Caco-2 (cell line): ENCODE measurements at regions not wholly inside any gene's neighbourhood (a gene's known extent, or its start where the extent isn't known, plus 50 kb on each side); places are given as distances from the start of the nearest gene placed in this dataset.

Experiments used
- BruUV-seq: library from RNA; stranded (reverse); fragments of 400-500 nt; replicated peaks from 2 replicates; lab custom pipeline; 2021; lab: Mats Ljungman, UMichigan
- CTCF ChIA-PET: fragments of 300-600 bp; sonication (Branson Sonifier 250); formaldehyde crosslinking; loops from one replicate; lab custom pipeline; 2022; ENCODE audit warnings: antibody characterized with exemption; lab: Charles Lee
- POLR2A ChIA-PET: fragments of 300-600 bp; sonication (Branson Sonifier 250); formaldehyde crosslinking; loops from one replicate; lab custom pipeline; 2022; ENCODE audit warnings: antibody characterized with exemption; lab: Charles Lee
- DNase-seq, 2 experiments: peaks; one replicate each; pipeline versions ENCODE4 v3.0.0 to v3.0.0-alpha.2; 2020 to 2022
- H3K27me3 ChIP-seq: replicated peaks from 2 replicates; pipeline ENCODE4 v1.6.0; 2011; ENCODE audit warnings: low read length; ENCODE audit not compliant: control insufficient read depth, insufficient read depth
- H3K36me3 ChIP-seq: 2 replicates; pipeline ENCODE4 v1.5.1; 2011; ENCODE audit warnings: low read length; ENCODE audit not compliant: control insufficient read depth, insufficient read depth
- H3K4me1 ChIP-seq: fragments of 250-450 bp; sonication (Bioruptor Pico); 2 replicates; pipeline ENCODE4 v1.5.1; 2020; ENCODE audit warnings: mild to moderate bottlenecking
- H3K4me3 ChIP-seq: 2 replicates; pipeline ENCODE4 v1.5.1; 2011; ENCODE audit warnings: low read depth, mild to moderate bottlenecking, control low read depth, low read length
- H3K9me3 ChIP-seq: fragments of 250-450 bp; sonication (Bioruptor Pico); 2 replicates; pipeline ENCODE4 v1.5.1; 2020; ENCODE audit warnings: mild to moderate bottlenecking, moderate library complexity
- H3K27ac Mint-ChIP-seq: one replicate; pipeline ENCODE4 v1.8.0; 2022; ENCODE audit warnings: mixed read lengths; ENCODE audit not compliant: unreplicated experiment
- H3K27me3 Mint-ChIP-seq: one replicate; pipeline ENCODE4 v1.8.0; 2022; ENCODE audit warnings: mixed read lengths; ENCODE audit not compliant: insufficient read depth, unreplicated experiment
- H3K36me3 Mint-ChIP-seq: one replicate; pipeline ENCODE4 v1.8.0; 2022; ENCODE audit warnings: mild to moderate bottlenecking, mixed read lengths; ENCODE audit not compliant: insufficient read depth, unreplicated experiment
- H3K4me1 Mint-ChIP-seq: one replicate; pipeline ENCODE4 v1.8.0; 2022; ENCODE audit warnings: low read depth, mixed read lengths; ENCODE audit not compliant: unreplicated experiment
- H3K4me3 Mint-ChIP-seq: one replicate; pipeline ENCODE4 v1.8.0; 2022; ENCODE audit warnings: mild to moderate bottlenecking, moderate library complexity, mixed read lengths; ENCODE audit not compliant: unreplicated experiment
- H3K9me3 Mint-ChIP-seq: one replicate; pipeline ENCODE4 v1.8.0; 2022; ENCODE audit warnings: mixed read lengths; ENCODE audit not compliant: unreplicated experiment
- intact Hi-C: fragments of 100-400 bp; cut with micrococcal nuclease; formaldehyde crosslinking; loops from one replicate; pipeline ENCODE4 v1.10.0; 2022; ENCODE audit not compliant: unreplicated experiment
- TF ChIP-seq, protein P1 (sequence below), 2 experiments: fragments of 200-600 bp in 1 of 2; IDR thresholded peaks; 1 replicate in 1 of 2; 2 replicates in 1 of 2; pipeline versions ENCODE4 v1.5.1 to v1.8.0; 2011 to 2022; ENCODE audit warnings: antibody characterized with exemption in 1 of 2, control low read depth in 1 of 2, inconsistent platforms in 1 of 2, low read depth in 1 of 2, low read length in 1 of 2, mild to moderate bottlenecking in 1 of 2, moderate library complexity in 1 of 2; ENCODE audit not compliant: insufficient read depth in 1 of 2, severe bottlenecking in 1 of 2, unreplicated experiment in 1 of 2

- CTCF ChIA-PET: no interaction called here
- BruUV-seq: no TSS peak
- H3K27me3 ChIP-seq: no peaks in the 10 kb centered on the region
Measured at GRCh38 chr4:38368613-38369012, 295.4 kb upstream of the KLF3 start.

GRCh38 chr4:38371391-38371851, 292.6 kb upstream of the KLF3 start:
- no peaks in the 10 kb centered on the region for H3K27me3 Mint-ChIP-seq
- H3K4me3 ChIP-seq: no peak overlapping the region
- H3K27ac Mint-ChIP-seq: no peak overlapping the region
- intact Hi-C loops: no loop called here
- CTCF ChIA-PET: no interaction called here
- no peaks in the 10 kb centered on the region for H3K36me3 ChIP-seq
- POLR2A ChIA-PET: no interaction called here
- no peaks in the 10 kb centered on the region for H3K4me1 Mint-ChIP-seq
- no TSS peak for BruUV-seq
- TF ChIP-seq, protein P1, sequence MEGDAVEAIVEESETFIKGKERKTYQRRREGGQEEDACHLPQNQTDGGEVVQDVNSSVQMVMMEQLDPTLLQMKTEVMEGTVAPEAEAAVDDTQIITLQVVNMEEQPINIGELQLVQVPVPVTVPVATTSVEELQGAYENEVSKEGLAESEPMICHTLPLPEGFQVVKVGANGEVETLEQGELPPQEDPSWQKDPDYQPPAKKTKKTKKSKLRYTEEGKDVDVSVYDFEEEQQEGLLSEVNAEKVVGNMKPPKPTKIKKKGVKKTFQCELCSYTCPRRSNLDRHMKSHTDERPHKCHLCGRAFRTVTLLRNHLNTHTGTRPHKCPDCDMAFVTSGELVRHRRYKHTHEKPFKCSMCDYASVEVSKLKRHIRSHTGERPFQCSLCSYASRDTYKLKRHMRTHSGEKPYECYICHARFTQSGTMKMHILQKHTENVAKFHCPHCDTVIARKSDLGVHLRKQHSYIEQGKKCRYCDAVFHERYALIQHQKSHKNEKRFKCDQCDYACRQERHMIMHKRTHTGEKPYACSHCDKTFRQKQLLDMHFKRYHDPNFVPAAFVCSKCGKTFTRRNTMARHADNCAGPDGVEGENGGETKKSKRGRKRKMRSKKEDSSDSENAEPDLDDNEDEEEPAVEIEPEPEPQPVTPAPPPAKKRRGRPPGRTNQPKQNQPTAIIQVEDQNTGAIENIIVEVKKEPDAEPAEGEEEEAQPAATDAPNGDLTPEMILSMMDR (IDR thresholded peaks at IDR 0.05; ENCODE audit: insufficient read depth in 1 of 2, low read depth in 1 of 2, low read length in 1 of 2, severe bottlenecking in 1 of 2, unreplicated experiment in 1 of 2): no peak
- H3K9me3 ChIP-seq: no peaks in the 10 kb centered on the region
- DNase-seq: no peak
- H3K9me3 Mint-ChIP-seq: no peaks in the 10 kb centered on the region
- H3K27me3 ChIP-seq: no peaks in the 10 kb centered on the region
- H3K36me3 Mint-ChIP-seq: no peaks in the 10 kb centered on the region
- no peaks in the 10 kb centered on the region for H3K4me1 ChIP-seq
- no peak overlapping the region for H3K4me3 Mint-ChIP-seq

More at GRCh38 chr4:38368613-38369012, 295.4 kb upstream of the KLF3 start:
- DNase-seq: no peak
- Histone ChIP-seq H3K36me3 (no peaks in the 10 kb centered on the region), H3K9me3 (no peaks in the 10 kb centered on the region), H3K4me1 (no peaks in the 10 kb centered on the region), H3K4me3 (no peak overlapping the region)
- no peaks in the 10 kb centered on the region for H3K9me3 Mint-ChIP-seq
- POLR2A ChIA-PET: no interaction called here
- H3K27ac Mint-ChIP-seq: no peak overlapping the region
- H3K4me3 Mint-ChIP-seq: no peak overlapping the region
- no peaks in the 10 kb centered on the region for H3K27me3 Mint-ChIP-seq
- TF ChIP-seq, protein P1 (IDR thresholded peaks at IDR 0.05; ENCODE audit: insufficient read depth in 1 of 2, low read depth in 1 of 2, low read length in 1 of 2, severe bottlenecking in 1 of 2, unreplicated experiment in 1 of 2): no peak
- intact Hi-C loops: no loop called here
- no peaks in the 10 kb centered on the region for H3K4me1 Mint-ChIP-seq
- H3K36me3 Mint-ChIP-seq: no peaks in the 10 kb centered on the region

DNA sequence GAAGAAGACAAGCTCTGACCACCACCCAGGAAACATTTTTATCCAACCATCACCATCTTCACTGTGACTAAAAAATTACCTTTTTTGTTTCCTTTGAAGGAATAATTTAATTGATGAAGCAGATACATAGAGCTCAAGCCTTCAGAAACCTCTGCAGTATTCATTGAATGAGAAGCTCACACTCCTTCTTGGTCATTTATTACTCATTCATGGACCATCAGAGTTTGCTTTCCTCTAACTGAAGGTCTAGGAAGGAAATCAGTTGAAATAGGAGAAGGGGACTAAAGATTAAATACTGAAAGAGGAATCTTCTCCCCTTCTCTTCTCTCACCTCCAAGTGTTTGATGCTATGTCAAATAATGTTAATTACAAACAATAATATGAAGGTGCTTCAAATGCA, 290.6 kb upstream of the KLF3 start:
- Histone ChIP-seq H3K27me3 (no peaks in the 10 kb centered on the region), H3K4me3 (no peak overlapping the region), H3K36me3 (no peaks in the 10 kb centered on the region), H3K4me1 (no peaks in the 10 kb centered on the region), H3K9me3 (no peaks in the 10 kb centered on the region)
- POLR2A ChIA-PET: no interaction called here
- Mint-ChIP-seq H3K27ac (no peak overlapping the region), H3K27me3 (no peaks in the 10 kb centered on the region), H3K36me3 (no peaks in the 10 kb centered on the region), H3K4me3 (no peak overlapping the region), H3K4me1 (no peaks in the 10 kb centered on the region), H3K9me3 (peaks cover 18% of the 10 kb centered on the region)
- CTCF ChIA-PET: no interaction called here
- no TSS peak for BruUV-seq
- intact Hi-C loops: no loop called here
- TF ChIP-seq, protein P1 (IDR thresholded peaks at IDR 0.05; ENCODE audit: insufficient read depth in 1 of 2, low read depth in 1 of 2, low read length in 1 of 2, severe bottlenecking in 1 of 2, unreplicated experiment in 1 of 2): no peak
- DNase-seq: no peak
